ENCODE measurements at regions not wholly inside any gene's neighbourhood (a gene's known extent, or its start where the extent isn't known, plus 50 kb on each side); places are given as distances from the start of the nearest gene placed in this dataset.

DNA sequence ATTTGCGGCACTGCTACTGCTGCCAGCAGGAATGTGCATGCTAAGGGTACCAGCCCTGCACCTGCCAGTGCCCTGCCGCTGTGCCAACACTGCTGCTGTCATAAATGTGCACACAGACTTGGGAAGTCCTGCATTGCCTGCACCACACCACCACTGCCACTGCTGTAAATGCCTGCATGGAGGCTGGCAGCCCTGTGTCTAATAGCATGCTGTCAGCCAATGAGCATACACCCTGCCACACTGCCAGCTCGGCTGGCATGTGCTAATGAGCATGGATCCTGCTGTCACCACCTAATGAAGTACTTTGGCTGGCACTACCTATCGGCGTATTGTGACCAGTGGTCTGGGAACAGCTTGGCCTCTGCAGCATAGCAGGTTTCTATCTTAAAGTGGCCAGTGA, 981.8 kb upstream of the GBE1 start:
- Histone ChIP-seq H3K4me3 (no peak overlapping the region), H3K9me3 (replicated peaks in 1 of 3) (no peaks in the 10 kb centered on the region), H3K27me3 (no peaks in the 10 kb centered on the region), H3K4me1 (replicated peaks in 1 of 2) (no peaks in the 10 kb centered on the region), H3K27ac (no peak overlapping the region), H3K36me3 (replicated peaks in 1 of 2) (no peaks in the 10 kb centered on the region)
- no peak for DNase-seq
- intact Hi-C loops (cut with DNase I): no loop called here
- WGBS, 4 donors: 79 to 100% (median 84%) methylated on average over 1 to 5 of the region's 5 CpGs
- TF ChIP-seq POLR2A (IDR thresholded peaks at IDR 0.05) (no peak), CTCF (IDR thresholded peaks at IDR 0.05) (no peak)

DNA sequence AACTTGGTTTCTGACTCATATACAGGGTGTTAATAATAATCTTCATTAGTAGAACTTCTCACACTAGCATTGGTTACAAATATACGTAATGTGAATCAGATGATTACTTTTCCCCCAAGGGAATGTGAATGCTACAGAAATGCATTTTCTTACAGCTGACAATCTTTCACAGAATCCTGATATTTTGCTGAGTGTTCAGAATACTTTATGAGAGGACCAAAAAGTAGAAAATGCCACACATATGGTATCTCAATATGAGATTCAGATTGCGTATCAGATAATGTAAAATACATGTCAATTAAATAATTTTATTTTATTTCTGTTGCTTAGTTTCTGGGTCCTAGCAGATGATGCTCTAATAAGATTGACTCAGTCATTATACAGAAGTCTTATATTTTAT, 979.9 kb upstream of the GBE1 start:
- Histone ChIP-seq H3K36me3 (replicated peaks in 1 of 2) (no peaks in the 10 kb centered on the region), H3K27ac (no peak overlapping the region), H3K9me3 (replicated peaks in 1 of 3) (no peaks in the 10 kb centered on the region), H3K4me3 (no peak overlapping the region), H3K27me3 (no peaks in the 10 kb centered on the region), H3K4me1 (replicated peaks in 1 of 2) (no peaks in the 10 kb centered on the region)
- WGBS, 4 donors: 84 to 93% (median 89%) methylated on average over 2 of the region's 2 CpGs
- intact Hi-C loops (cut with DNase I): no loop called here
- TF ChIP-seq POLR2A (IDR thresholded peaks at IDR 0.05) (no peak), CTCF (IDR thresholded peaks at IDR 0.05) (no peak)
- DNase-seq: no peak

DNA sequence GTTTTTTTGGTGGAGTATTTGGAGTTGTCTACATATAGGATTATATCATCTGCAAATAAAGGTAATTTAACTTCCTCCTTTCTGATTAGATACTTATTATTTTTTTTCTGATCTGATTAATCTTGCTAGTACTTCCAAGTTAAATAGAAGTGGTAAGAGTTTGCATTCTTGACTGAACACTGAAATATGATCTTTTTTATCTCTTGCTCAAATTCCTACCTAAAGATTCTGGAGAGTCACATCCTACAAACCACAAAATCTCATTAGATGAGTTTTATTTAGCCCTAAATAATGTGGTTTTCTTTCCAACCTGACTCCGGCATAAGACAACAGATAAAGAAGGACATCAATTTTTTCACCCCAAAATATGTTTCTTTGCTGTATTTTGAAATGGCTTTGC, 977.9 kb upstream of the GBE1 start:
- H3K27ac ChIP-seq: no peak overlapping the region
- TF ChIP-seq POLR2A (IDR thresholded peaks at IDR 0.05): no peak
- no peak for TF ChIP-seq CTCF (IDR thresholded peaks at IDR 0.05)
- no peak for DNase-seq
- H3K4me3 ChIP-seq: no peak overlapping the region
- intact Hi-C loops (cut with DNase I): no loop called here
- H3K27me3 ChIP-seq: no peaks in the 10 kb centered on the region
- H3K9me3 ChIP-seq (replicated peaks in 1 of 3): no peaks in the 10 kb centered on the region
- no peaks in the 10 kb centered on the region for H3K4me1 ChIP-seq (replicated peaks in 1 of 2)
- 70 to 79% (median 76%) methylated on average over 1 of the region's 1 CpG for WGBS, 4 donors
- H3K36me3 ChIP-seq (replicated peaks in 1 of 2): no peaks in the 10 kb centered on the region

DNA sequence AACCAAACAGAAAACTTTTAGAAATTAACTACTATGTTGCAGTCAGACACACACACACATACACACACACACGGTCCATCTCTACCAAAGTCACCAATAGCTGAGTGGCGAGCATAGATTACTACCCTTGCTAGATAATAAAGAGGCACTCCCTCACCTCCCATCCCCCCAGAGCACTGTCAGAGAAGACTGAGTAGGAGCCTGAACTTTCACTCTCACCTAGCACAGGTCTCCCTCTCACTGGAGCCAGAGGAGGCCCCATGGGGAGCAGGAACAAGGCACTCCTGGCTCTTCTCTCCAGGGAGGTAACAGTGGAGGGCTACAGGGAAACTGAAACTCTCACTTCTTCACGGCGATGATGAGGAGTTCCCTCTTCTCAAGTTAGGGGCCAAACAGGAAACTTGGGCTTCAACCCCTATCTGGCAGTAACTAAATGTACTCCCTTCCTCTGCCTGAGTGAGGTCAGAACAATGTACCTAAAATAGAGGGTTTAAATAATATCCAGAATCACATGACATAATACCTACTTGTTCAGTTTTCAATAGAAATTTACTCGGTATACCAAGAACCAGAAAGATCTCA, 975.3 kb upstream of the GBE1 start:
- TF ChIP-seq CTCF (IDR thresholded peaks at IDR 0.05) (no peak), POLR2A (IDR thresholded peaks at IDR 0.05) (no peak)
- Histone ChIP-seq H3K27ac (no peak overlapping the region), H3K4me1 (replicated peaks in 1 of 2) (no peaks in the 10 kb centered on the region), H3K4me3 (no peak overlapping the region), H3K27me3 (no peaks in the 10 kb centered on the region), H3K36me3 (replicated peaks in 1 of 2) (no peaks in the 10 kb centered on the region), H3K9me3 (replicated peaks in 1 of 3) (peaks cover 0 to 5% (median 0%) of the 10 kb centered on the region in 3 donors)
- intact Hi-C loops (cut with DNase I): no loop called here
- no peak for DNase-seq
- 75 to 79% (median 76%) methylated on average over 5 of the region's 5 CpGs for WGBS, 4 donors
